Mesenchymal stem cell (in vitro differentiated cells and primary cell): ENCODE measurements at regions not wholly inside any gene's neighbourhood (a gene's known extent, or its start where the extent isn't known, plus 50 kb on each side); places are given as distances from the start of the nearest gene placed in this dataset.

Experiments used
- DNase-seq: peaks from one replicate; pipeline ENCODE4 v3.0.0-alpha.2; 2013
- H2AFZ ChIP-seq: one replicate; pipeline ENCODE4 v1.6.1; 2013; ENCODE audit warnings: low read depth, mild to moderate bottlenecking, control low read depth, inconsistent platforms, low read length, moderate library complexity
- H2AK5ac ChIP-seq: 2 replicates; pipeline ENCODE4 v1.6.1; 2013; ENCODE audit warnings: low read length, moderate library complexity, mild to moderate bottlenecking, inconsistent platforms; ENCODE audit not compliant: severe bottlenecking
- H2BK120ac ChIP-seq: one replicate; pipeline ENCODE4 v1.6.1; 2013; ENCODE audit warnings: low read depth, mild to moderate bottlenecking, inconsistent platforms, low read length, moderate library complexity
- H2BK12ac ChIP-seq, 2 experiments: one replicate each; pipeline ENCODE4 v1.6.1; 2013; ENCODE audit warnings: inconsistent platforms in 2 of 2, low read length in 2 of 2, mild to moderate bottlenecking in 2 of 2, moderate library complexity in 2 of 2, control low read depth in 1 of 2
- H2BK15ac ChIP-seq: one replicate; pipeline ENCODE4 v1.6.1; 2013; ENCODE audit warnings: mild to moderate bottlenecking, low read depth, inconsistent platforms; ENCODE audit not compliant: poor library complexity, severe bottlenecking
- H2BK5ac ChIP-seq: 2 replicates; pipeline ENCODE4 v1.6.1; 2013; ENCODE audit warnings: low read depth, mild to moderate bottlenecking, low read length, control low read depth, inconsistent platforms; ENCODE audit not compliant: poor library complexity, severe bottlenecking
- H3K14ac ChIP-seq, 2 experiments: one replicate each; pipeline ENCODE4 v1.6.1; 2013; ENCODE audit warnings: inconsistent platforms in 2 of 2, low read length in 2 of 2, control low read depth in 1 of 2, mild to moderate bottlenecking in 1 of 2, moderate library complexity in 1 of 2
- H3K18ac ChIP-seq, 2 experiments: one replicate each; pipeline ENCODE4 v1.6.1; 2013; ENCODE audit warnings: inconsistent platforms in 2 of 2, low read length in 2 of 2, control low read depth in 1 of 2, low read depth in 1 of 2, mild to moderate bottlenecking in 1 of 2
- H3K23ac ChIP-seq, 2 experiments: one replicate each; pipeline ENCODE4 v1.6.1; 2013; ENCODE audit warnings: inconsistent platforms in 2 of 2, low read length in 2 of 2, mild to moderate bottlenecking in 2 of 2, moderate library complexity in 2 of 2, control low read depth in 1 of 2
- H3K27ac ChIP-seq: 2 replicates; pipeline ENCODE4 v1.5.1; 2013; ENCODE audit warnings: mild to moderate bottlenecking, moderate library complexity, low read length, control low read depth, inconsistent platforms; ENCODE audit not compliant: poor library complexity, severe bottlenecking
- H3K27me3 ChIP-seq, 2 experiments: 2 replicates each; pipeline versions ENCODE4 v1.6.1 to v1.7.0; 2013; ENCODE audit warnings: low read length in 2 of 2, mild to moderate bottlenecking in 2 of 2, moderate library complexity in 2 of 2, control low read depth in 1 of 2, inconsistent platforms in 1 of 2; ENCODE audit not compliant: control insufficient read depth in 1 of 2, insufficient read depth in 1 of 2
- H3K36me3 ChIP-seq, 2 experiments: 2 replicates each; pipeline versions ENCODE4 v1.6.1 to v1.7.0; 2013; ENCODE audit warnings: low read length in 2 of 2, control low read depth in 1 of 2, inconsistent platforms in 1 of 2, low read depth in 1 of 2, mild to moderate bottlenecking in 1 of 2; ENCODE audit not compliant: insufficient read depth in 2 of 2, control insufficient read depth in 1 of 2
- H3K4ac ChIP-seq, 2 experiments: one replicate each; pipeline ENCODE4 v1.6.1; 2013; ENCODE audit warnings: inconsistent platforms in 2 of 2, low read length in 2 of 2, mild to moderate bottlenecking in 2 of 2, moderate library complexity in 2 of 2, control low read depth in 1 of 2, low read depth in 1 of 2
- H3K4me1 ChIP-seq: 2 replicates; pipeline ENCODE4 v1.6.1; 2013; ENCODE audit warnings: low read depth, low read length, control low read depth; ENCODE audit not compliant: control insufficient read depth, insufficient read depth
- H3K4me2 ChIP-seq: 2 replicates; pipeline ENCODE4 v1.6.1; 2013; ENCODE audit warnings: low read length, mild to moderate bottlenecking, inconsistent platforms; ENCODE audit not compliant: poor library complexity, severe bottlenecking
- H3K4me3 ChIP-seq, 2 experiments: 2 replicates each; pipeline versions ENCODE4 v1.5.1 to v1.7.0; 2013; ENCODE audit warnings: low read length in 2 of 2, mild to moderate bottlenecking in 2 of 2, control low read depth in 1 of 2, low read depth in 1 of 2; ENCODE audit not compliant: insufficient read depth in 1 of 2
- H3K79me1 ChIP-seq: replicated peaks from 2 replicates; pipeline ENCODE4 v1.6.1; 2013; ENCODE audit warnings: mild to moderate bottlenecking, control low read depth, low read length, inconsistent platforms; ENCODE audit not compliant: poor library complexity, severe bottlenecking
- H3K9ac ChIP-seq: 2 replicates; pipeline ENCODE4 v1.7.0; 2013; ENCODE audit warnings: mild to moderate bottlenecking, low read length, moderate library complexity
- H3K9me3 ChIP-seq: 2 replicates; pipeline ENCODE4 v1.7.0; 2013; ENCODE audit warnings: mild to moderate bottlenecking, low read length; ENCODE audit not compliant: control insufficient read depth
- H4K8ac ChIP-seq: one replicate; pipeline ENCODE4 v1.6.1; 2013; ENCODE audit warnings: inconsistent platforms, mild to moderate bottlenecking, low read length, moderate library complexity
- H4K91ac ChIP-seq: one replicate; pipeline ENCODE4 v1.6.1; 2013; ENCODE audit warnings: mild to moderate bottlenecking, low read length, inconsistent platforms
- WGBS: methylation state at CpG from one replicate; pipeline ENCODE4 v1.1.7; 2013; ENCODE audit warnings: mixed read lengths; 5-methylcytosine and 5-hydroxymethylcytosine counted together

DNA sequence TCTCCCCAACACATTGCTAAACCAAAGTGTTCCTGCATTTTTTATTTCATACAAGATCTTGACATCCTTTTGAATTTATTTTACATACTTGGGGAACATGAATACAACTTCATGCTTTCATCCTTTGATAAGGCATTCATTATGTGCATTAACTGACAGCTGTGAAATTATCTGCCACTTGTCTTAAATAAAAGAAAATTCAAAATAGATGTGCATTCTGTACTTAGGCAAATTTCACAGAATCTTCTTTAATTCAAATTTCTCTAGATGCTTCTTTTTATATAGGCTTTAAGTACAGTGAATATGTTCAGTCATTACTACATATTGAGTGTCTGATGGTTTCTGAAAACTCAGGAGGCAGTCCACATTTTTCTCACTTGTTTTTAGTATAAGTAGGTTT is 518.1 kb downstream of the EPHA5 start:
- Histone ChIP-seq H3K27me3 (no peaks in the 10 kb centered on the region), H2AFZ (no peak overlapping the region), H2BK5ac (no peak overlapping the region), H3K36me3 (no peaks in the 10 kb centered on the region), H3K27ac (no peak overlapping the region), H3K4me2 (no peak overlapping the region), H3K79me1 (no peaks in the 10 kb centered on the region), H3K4ac (no peak overlapping the region), H2BK120ac (no peak overlapping the region), H3K9ac (no peak overlapping the region), H4K91ac (no peak overlapping the region), H3K18ac (no peak overlapping the region), H3K14ac (no peak overlapping the region), H2AK5ac (no peak overlapping the region), H4K8ac (no peak overlapping the region), H3K4me1 (no peaks in the 10 kb centered on the region), H2BK12ac (no peak overlapping the region), H3K4me3 (no peak overlapping the region), H3K9me3 (peaks cover 7% of the 10 kb centered on the region), H3K23ac (no peak overlapping the region), H2BK15ac (no peak overlapping the region)
- DNase-seq, result no peak

GRCh38 chr4:65139998-65140397 is 530.3 kb downstream of the EPHA5 start:
- no peak overlapping the region for H3K4me3 ChIP-seq
- no peak for DNase-seq

GRCh38 chr4:65126200-65126599 is 544.1 kb downstream of the EPHA5 start:
- Histone ChIP-seq H2BK15ac (no peak overlapping the region), H2BK5ac (no peak overlapping the region), H2BK120ac (no peak overlapping the region), H3K23ac (no peak overlapping the region), H2BK12ac (no peak overlapping the region), H3K14ac (no peak overlapping the region), H3K18ac (no peak overlapping the region), H3K4ac (no peak overlapping the region), H2AK5ac (no peak overlapping the region), H3K4me2 (no peak overlapping the region), H3K79me1 (no peaks in the 10 kb centered on the region), H3K27ac (no peak overlapping the region), H4K91ac (no peak overlapping the region), H4K8ac (no peak overlapping the region), H3K4me3 (no peak overlapping the region), H3K9ac (no peak overlapping the region), H3K36me3 (no peaks in the 10 kb centered on the region), H3K27me3 (no peaks in the 10 kb centered on the region), H2AFZ (no peak overlapping the region), H3K4me1 (no peaks in the 10 kb centered on the region), H3K9me3 (peaks cover 10% of the 10 kb centered on the region)
- no peak for DNase-seq
- WGBS, result no CpG with 5 or more reads among the region's 2 CpGs

More at GRCh38 chr4:65139998-65140397, 530.3 kb downstream of the EPHA5 start:
- H3K36me3 ChIP-seq, result no peaks in the 10 kb centered on the region
- H4K8ac ChIP-seq, result no peak overlapping the region
- no peaks in the 10 kb centered on the region for H3K79me1 ChIP-seq
- H4K91ac ChIP-seq, result no peak overlapping the region
- no peak overlapping the region for H2BK12ac ChIP-seq
- no peaks in the 10 kb centered on the region for H3K27me3 ChIP-seq
- H2AK5ac ChIP-seq, result no peak overlapping the region
- no peak overlapping the region for H2BK15ac ChIP-seq
- no peak overlapping the region for H2BK5ac ChIP-seq
- H3K18ac ChIP-seq, result no peak overlapping the region
- no peak overlapping the region for H3K4me2 ChIP-seq
- H3K9ac ChIP-seq, result no peak overlapping the region
- no peak overlapping the region for H2BK120ac ChIP-seq
- WGBS, result no CpG with 5 or more reads among the region's 1 CpG
- no peak overlapping the region for H3K14ac ChIP-seq
- H3K27ac ChIP-seq, result no peak overlapping the region
- H3K9me3 ChIP-seq, result peaks cover 8% of the 10 kb centered on the region
- no peak overlapping the region for H3K23ac ChIP-seq
- no peak overlapping the region for H2AFZ ChIP-seq
- H3K4ac ChIP-seq, result no peak overlapping the region
- no peaks in the 10 kb centered on the region for H3K4me1 ChIP-seq

GRCh38 chr4:65120287-65120686 is 550.0 kb downstream of the EPHA5 start:
- DNase-seq, result no peak
- no peak overlapping the region for H2BK12ac ChIP-seq
- H3K18ac ChIP-seq, result no peak overlapping the region
- H2AFZ ChIP-seq, result no peak overlapping the region
- no peak overlapping the region for H2BK120ac ChIP-seq
- WGBS, result no CpG with 5 or more reads among the region's 1 CpG
- H3K9ac ChIP-seq, result no peak overlapping the region
- H4K8ac ChIP-seq, result no peak overlapping the region
- peaks cover 4% of the 10 kb centered on the region for H3K9me3 ChIP-seq
- H4K91ac ChIP-seq, result no peak overlapping the region
- H3K4me2 ChIP-seq, result no peak overlapping the region
- H3K4ac ChIP-seq, result no peak overlapping the region
- no peak overlapping the region for H2AK5ac ChIP-seq
- H3K36me3 ChIP-seq, result no peaks in the 10 kb centered on the region
- no peak overlapping the region for H3K14ac ChIP-seq
- no peak overlapping the region for H3K27ac ChIP-seq
- no peak overlapping the region for H3K23ac ChIP-seq
- no peaks in the 10 kb centered on the region for H3K79me1 ChIP-seq
- no peak overlapping the region for H2BK15ac ChIP-seq
- H3K4me1 ChIP-seq, result no peaks in the 10 kb centered on the region
- no peak overlapping the region for H2BK5ac ChIP-seq
- H3K27me3 ChIP-seq, result no peaks in the 10 kb centered on the region
- H3K4me3 ChIP-seq, result no peak overlapping the region
